Vagina (tissue), 2 donors: ENCODE measurements at regions not wholly inside any gene's neighbourhood (a gene's known extent, or its start where the extent isn't known, plus 50 kb on each side); places are given as distances from the start of the nearest gene placed in this dataset.

Experiments
- CTCF ChIP-seq, 3 experiments: fragments of 450-650 bp in 2 of 3; fragments of 200-600 bp in 1 of 3; sonication (generic) in 1 of 3; IDR thresholded peaks; one replicate each; pipeline ENCODE4 v1.5.1; 2017 to 2019; ENCODE audit warnings: antibody characterized with exemption in 3 of 3, mild to moderate bottlenecking in 2 of 3, moderate library complexity in 2 of 3
- POLR2A ChIP-seq, 2 donors: fragments of 450-650 bp; IDR thresholded peaks; one replicate each; pipeline ENCODE4 v1.6.1; 2017; ENCODE audit warnings: antibody characterized with exemption in 2 of 2, mild to moderate bottlenecking in 2 of 2, moderate library complexity in 2 of 2

GRCh38 chr6:115821798-115822197 is 238.9 kb downstream of the FRK start:
- TF ChIP-seq POLR2A (IDR thresholded peaks at IDR 0.05): no peak
- TF ChIP-seq CTCF (IDR thresholded peaks at IDR 0.05): no peak
